Activated CD8-positive, alpha-beta memory T cell treated with anti-CD3 and anti-CD28 coated beads, Interleukin-2, amount 10 ng/mL, durations not matched to agents 7 days and 5 days (primary cell): ENCODE measurements at regions not wholly inside any gene's neighbourhood (a gene's known extent, or its start where the extent isn't known, plus 50 kb on each side); places are given as distances from the start of the nearest gene placed in this dataset.
"Not testable (repeated sequence)": the region's sequence is repeated elsewhere in the genome, so short reads cannot be mapped to it uniquely, and the experiment has no call there.

Source experiments
- ATAC-seq: fragments of 150-1000 bp; cut with Tn5 transposase; one replicate; pipeline ENCODE4 v1.10.0; 2021; ENCODE audit warnings: moderate library complexity
- CTCF ChIA-PET: fragments of 350-600 bp; sonication (Branson Sonifier 250); formaldehyde crosslinking; loops from one replicate; lab custom pipeline; 2021; ENCODE audit warnings: antibody characterized with exemption; lab: Charles Lee
- DNase-seq: peaks from one replicate; pipeline ENCODE4 v3.0.0-alpha.2; 2020
- H3K27ac Mint-ChIP-seq: one replicate; pipeline ENCODE4 v1.8.0; 2021; ENCODE audit warnings: mild to moderate bottlenecking, mixed read lengths
- H3K27me3 Mint-ChIP-seq: one replicate; pipeline ENCODE4 v1.8.0; 2021; ENCODE audit warnings: mixed read lengths
- H3K36me3 Mint-ChIP-seq: one replicate; pipeline ENCODE4 v1.8.0; 2021; ENCODE audit warnings: mild to moderate bottlenecking, mixed read lengths
- H3K4me1 Mint-ChIP-seq: one replicate; pipeline ENCODE4 v1.8.0; 2021; ENCODE audit warnings: mixed read lengths
- H3K4me3 Mint-ChIP-seq: one replicate; pipeline ENCODE4 v1.8.0; 2021; ENCODE audit warnings: mild to moderate bottlenecking, moderate library complexity, mixed read lengths
- H3K9me3 Mint-ChIP-seq: one replicate; pipeline ENCODE4 v1.8.0; 2022; ENCODE audit warnings: low read depth, mixed read lengths

DNA sequence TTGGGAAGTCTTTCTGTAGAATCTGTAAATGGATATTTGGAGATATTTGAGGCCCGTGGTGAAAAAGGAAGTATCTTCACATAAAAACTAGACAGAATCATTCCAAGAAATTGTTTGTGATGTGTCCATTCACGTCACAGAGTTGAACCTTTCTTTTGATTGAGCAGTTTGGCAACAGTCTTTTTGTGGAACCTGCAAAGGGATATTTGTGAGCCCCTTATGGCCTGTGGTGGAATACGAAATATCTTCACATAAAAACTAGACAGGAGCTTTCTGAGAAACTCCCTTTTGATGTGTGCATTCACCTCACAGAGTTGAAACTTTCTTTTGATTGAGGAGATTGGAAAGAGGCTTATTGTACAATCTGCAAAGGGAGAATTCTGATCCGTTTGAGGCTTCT lies 2980.4 kb downstream of the TUBA3C start:
- not testable (repeated sequence) for H3K4me3 Mint-ChIP-seq

GRCh38 chr13:16160609-16161008 lies 3021.0 kb downstream of the TUBA3C start:
- CTCF ChIA-PET, H3K27me3 Mint-ChIP-seq, H3K27ac Mint-ChIP-seq, ATAC-seq, DNase-seq, H3K36me3 Mint-ChIP-seq, H3K4me3 Mint-ChIP-seq, H3K4me1 Mint-ChIP-seq, H3K9me3 Mint-ChIP-seq: not testable (repeated sequence)

More for the DNA sequence above, 2980.4 kb downstream of the TUBA3C start:
- H3K9me3 Mint-ChIP-seq, H3K27ac Mint-ChIP-seq, DNase-seq, H3K4me1 Mint-ChIP-seq, CTCF ChIA-PET, H3K27me3 Mint-ChIP-seq, H3K36me3 Mint-ChIP-seq, ATAC-seq: not testable (repeated sequence)

- H3K4me1 Mint-ChIP-seq, H3K36me3 Mint-ChIP-seq, DNase-seq, ATAC-seq, H3K27ac Mint-ChIP-seq, H3K9me3 Mint-ChIP-seq, H3K27me3 Mint-ChIP-seq, CTCF ChIA-PET, H3K4me3 Mint-ChIP-seq: not testable (repeated sequence)
Observed at GRCh38 chr13:16158958-16159357, 3022.7 kb downstream of the TUBA3C start.

DNA sequence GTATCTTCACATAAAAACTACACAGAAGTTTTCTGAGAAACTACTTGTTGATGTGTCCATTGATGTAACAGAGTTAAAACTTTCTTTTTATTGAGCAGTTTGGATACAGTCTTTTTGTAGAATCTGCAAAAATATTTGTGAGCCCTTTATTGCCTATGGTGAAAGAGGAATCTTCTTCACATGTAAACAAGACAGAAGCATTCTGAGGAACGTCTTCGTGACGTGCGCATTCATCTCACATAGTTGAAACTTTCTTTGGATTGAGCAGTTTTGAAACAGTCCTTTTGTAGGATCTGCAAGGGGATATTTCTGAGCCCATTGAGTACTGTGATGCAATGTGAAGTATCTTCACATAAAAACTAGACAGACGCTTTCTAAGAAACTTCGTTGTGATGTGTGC lies 3023.6 kb downstream of the TUBA3C start:
- ATAC-seq, CTCF ChIA-PET: not testable (repeated sequence)

GRCh38 chr13:16152849-16153248 lies 3028.8 kb downstream of the TUBA3C start:
- ATAC-seq, H3K27ac Mint-ChIP-seq, DNase-seq, H3K4me3 Mint-ChIP-seq, H3K36me3 Mint-ChIP-seq, H3K9me3 Mint-ChIP-seq, H3K4me1 Mint-ChIP-seq, H3K27me3 Mint-ChIP-seq, CTCF ChIA-PET: not testable (repeated sequence)

More for the DNA sequence above, 3023.6 kb downstream of the TUBA3C start:
- not testable (repeated sequence) for H3K4me3 Mint-ChIP-seq, H3K27me3 Mint-ChIP-seq, H3K4me1 Mint-ChIP-seq, H3K36me3 Mint-ChIP-seq, H3K9me3 Mint-ChIP-seq, H3K27ac Mint-ChIP-seq
- DNase-seq = peak; percentile 40

- H3K4me3 Mint-ChIP-seq, DNase-seq, H3K4me1 Mint-ChIP-seq, H3K27me3 Mint-ChIP-seq, H3K27ac Mint-ChIP-seq, CTCF ChIA-PET, H3K9me3 Mint-ChIP-seq, ATAC-seq, H3K36me3 Mint-ChIP-seq: not testable (repeated sequence)
Observed at GRCh38 chr13:16151296-16151695, 3030.3 kb downstream of the TUBA3C start.

- ATAC-seq, H3K4me1 Mint-ChIP-seq, H3K4me3 Mint-ChIP-seq, DNase-seq, H3K27ac Mint-ChIP-seq, H3K36me3 Mint-ChIP-seq, H3K9me3 Mint-ChIP-seq, CTCF ChIA-PET, H3K27me3 Mint-ChIP-seq: not testable (repeated sequence)
Observed at GRCh38 chr13:16149415-16149814, 3032.2 kb downstream of the TUBA3C start.

- H3K9me3 Mint-ChIP-seq, DNase-seq, H3K36me3 Mint-ChIP-seq: not testable (repeated sequence)
Observed at GRCh38 chr13:16145652-16146051, 3036.0 kb downstream of the TUBA3C start.

DNA sequence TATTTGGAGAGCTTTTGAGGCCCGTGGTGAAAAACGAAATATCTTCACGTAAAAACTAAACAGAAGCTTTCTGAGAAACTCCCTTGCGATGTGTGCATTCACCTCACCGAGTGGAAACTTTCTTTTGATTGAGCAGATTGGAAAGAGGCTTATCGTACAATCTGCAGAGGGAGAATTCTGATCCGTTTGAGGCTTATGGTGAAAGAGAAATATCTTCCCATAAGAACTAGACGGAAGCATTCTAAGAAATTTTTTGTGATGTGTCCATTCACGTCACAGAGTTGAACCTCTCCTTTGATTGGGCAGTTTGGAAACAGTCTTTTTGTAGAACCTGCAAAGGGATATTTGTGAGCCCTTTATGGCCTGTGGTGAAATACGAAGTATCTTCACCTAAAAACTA lies 3040.3 kb downstream of the TUBA3C start:
- H3K27ac Mint-ChIP-seq, H3K4me3 Mint-ChIP-seq, H3K9me3 Mint-ChIP-seq, H3K27me3 Mint-ChIP-seq, CTCF ChIA-PET, H3K4me1 Mint-ChIP-seq, DNase-seq, ATAC-seq, H3K36me3 Mint-ChIP-seq: not testable (repeated sequence)

More at GRCh38 chr13:16145652-16146051, 3036.0 kb downstream of the TUBA3C start:
- H3K4me3 Mint-ChIP-seq, H3K27me3 Mint-ChIP-seq, CTCF ChIA-PET, ATAC-seq, H3K4me1 Mint-ChIP-seq, H3K27ac Mint-ChIP-seq: not testable (repeated sequence)

DNA sequence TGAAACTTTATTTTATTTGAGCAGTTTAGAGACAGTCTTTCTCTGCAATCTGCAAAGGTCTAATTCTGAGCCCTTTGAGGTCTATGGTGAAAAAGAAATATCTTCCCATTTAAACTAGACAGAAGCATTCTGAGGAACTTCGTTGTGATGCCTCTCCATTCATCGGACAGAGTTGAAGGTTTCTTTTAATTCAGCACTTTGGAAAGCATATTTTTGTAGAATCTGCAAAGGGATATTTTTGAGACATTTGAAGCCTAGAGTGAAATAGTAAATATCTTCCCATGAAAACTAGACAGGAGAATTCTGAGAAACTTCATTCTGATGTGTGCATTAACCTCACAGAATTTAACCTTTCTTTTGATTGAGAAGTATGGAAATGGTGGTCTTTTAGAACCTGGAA lies 3044.8 kb downstream of the TUBA3C start:
- CTCF ChIA-PET, H3K4me3 Mint-ChIP-seq, H3K36me3 Mint-ChIP-seq, H3K9me3 Mint-ChIP-seq, ATAC-seq, H3K27me3 Mint-ChIP-seq, DNase-seq, H3K4me1 Mint-ChIP-seq, H3K27ac Mint-ChIP-seq: not testable (repeated sequence)

- H3K27ac Mint-ChIP-seq, H3K4me1 Mint-ChIP-seq, H3K4me3 Mint-ChIP-seq, DNase-seq, H3K27me3 Mint-ChIP-seq, CTCF ChIA-PET, H3K36me3 Mint-ChIP-seq, ATAC-seq: not testable (repeated sequence)
- H3K9me3 Mint-ChIP-seq = peaks cover 11% of the 10 kb centered on the region
Observed at GRCh38 chr13:16128675-16129074, 3052.9 kb downstream of the TUBA3C start.

DNA sequence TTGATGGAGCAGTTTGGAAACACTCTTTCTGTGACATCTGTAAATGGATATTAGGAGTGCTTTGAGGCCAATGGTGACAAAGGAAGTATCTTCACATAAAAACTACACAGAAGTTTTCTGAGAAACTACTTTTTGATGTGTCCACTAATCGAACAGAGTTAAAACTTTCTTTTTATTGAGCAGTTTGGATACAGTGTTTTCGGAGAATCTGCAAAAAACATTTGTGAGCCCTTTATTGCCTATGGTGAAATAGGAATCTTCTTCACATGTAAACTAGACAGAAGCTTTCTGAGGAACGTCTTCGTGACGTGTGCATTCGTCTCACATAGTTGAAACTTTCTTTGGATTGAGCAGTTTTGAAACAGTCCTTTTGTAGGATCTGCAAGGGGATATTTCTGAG lies 3068.2 kb downstream of the TUBA3C start:
- H3K27ac Mint-ChIP-seq, H3K4me3 Mint-ChIP-seq, ATAC-seq, CTCF ChIA-PET, DNase-seq, H3K4me1 Mint-ChIP-seq, H3K27me3 Mint-ChIP-seq, H3K36me3 Mint-ChIP-seq, H3K9me3 Mint-ChIP-seq: not testable (repeated sequence)
